ENCODE measurements at regions not wholly inside any gene's neighbourhood (a gene's known extent, or its start where the extent isn't known, plus 50 kb on each side); places are given as distances from the start of the nearest gene placed in this dataset.

DNA sequence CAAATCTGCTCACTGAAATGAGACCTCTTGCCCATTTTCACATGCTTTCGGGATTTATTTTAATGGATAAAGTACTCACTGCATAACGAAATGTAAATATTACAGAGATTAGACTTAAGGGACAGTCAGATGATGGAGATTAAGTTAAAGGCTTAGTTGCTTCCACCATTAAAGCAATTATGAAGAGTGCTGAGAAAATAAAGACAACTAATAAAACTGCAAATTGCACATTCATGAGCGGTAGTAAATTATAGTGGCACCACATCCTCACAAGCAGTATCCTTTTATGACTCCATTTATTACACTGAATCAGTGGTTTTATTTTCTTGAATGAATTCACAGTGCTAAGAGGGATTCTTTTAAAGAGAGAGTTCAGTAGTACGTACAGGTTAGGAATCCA is 76.2 kb upstream of the TMED7 start:
- ChIA-PET CTCF (ENCODE audit: low intra/inter-chr PET ratio) (no interaction called here), POLR2A (no interaction called here)
- intact Hi-C loops (cut with micrococcal nuclease): no loop called here
- H2AFZ ChIP-seq (ENCODE audit: low read depth, low read length): no peak overlapping the region
- H3K36me3 ChIP-seq (ENCODE audit: control insufficient read depth, insufficient read depth, low read length): no peaks in the 10 kb centered on the region
- no peak for DNase-seq (ENCODE audit: extremely low read depth in 1 of 4, low spot score in 3 of 4)
- no peak overlapping the region for H3K4me2 ChIP-seq (ENCODE audit: insufficient read depth, low read length)
- H3K27ac ChIP-seq (ENCODE audit: extremely low read depth, low read depth, low read length): no peak overlapping the region
- no peak for FAIRE-seq
- BruUV-seq (replicated peaks): no TSS peak
- ATAC-seq: no peak
- in situ Hi-C loops (cut with MboI): no loop called here
- H3K79me2 ChIP-seq (ENCODE audit: control insufficient read depth, insufficient read depth, low read length): no peaks in the 10 kb centered on the region
- H3K9ac ChIP-seq (ENCODE audit: insufficient read depth in 1 of 2, low read depth in 2 of 2, low read length in 2 of 2): no peak overlapping the region
- H3K9me3 ChIP-seq (replicated peaks; ENCODE audit: control insufficient read depth, insufficient read depth, low read depth, low read length): no peaks in the 10 kb centered on the region
- no peak overlapping the region for H3K4me3 ChIP-seq
- 11% methylated on average over 4 of the region's 4 CpGs for WGBS (ENCODE audit: insufficient coverage, low coverage, missing lambda C conversion rate)
- TF ChIP-seq FUS (optimal IDR thresholded peaks at IDR 0.05; ENCODE audit: low read depth, low read length): no peak
- TF ChIP-seq PRMT5 (CRISPR knock-in tag; IDR thresholded peaks at IDR 0.05): no peak
- no peak for TF ChIP-seq ZNF583 (CRISPR knock-in tag; IDR thresholded peaks at IDR 0.05)
- TF ChIP-seq, protein P1, sequence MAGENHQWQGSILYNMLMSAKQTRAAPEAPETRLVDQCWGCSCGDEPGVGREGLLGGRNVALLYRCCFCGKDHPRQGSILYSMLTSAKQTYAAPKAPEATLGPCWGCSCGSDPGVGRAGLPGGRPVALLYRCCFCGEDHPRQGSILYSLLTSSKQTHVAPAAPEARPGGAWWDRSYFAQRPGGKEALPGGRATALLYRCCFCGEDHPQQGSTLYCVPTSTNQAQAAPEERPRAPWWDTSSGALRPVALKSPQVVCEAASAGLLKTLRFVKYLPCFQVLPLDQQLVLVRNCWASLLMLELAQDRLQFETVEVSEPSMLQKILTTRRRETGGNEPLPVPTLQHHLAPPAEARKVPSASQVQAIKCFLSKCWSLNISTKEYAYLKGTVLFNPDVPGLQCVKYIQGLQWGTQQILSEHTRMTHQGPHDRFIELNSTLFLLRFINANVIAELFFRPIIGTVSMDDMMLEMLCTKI (IDR thresholded peaks at IDR 0.05; ENCODE audit: partially characterized antibody): no peak
- TF ChIP-seq, protein P2, sequence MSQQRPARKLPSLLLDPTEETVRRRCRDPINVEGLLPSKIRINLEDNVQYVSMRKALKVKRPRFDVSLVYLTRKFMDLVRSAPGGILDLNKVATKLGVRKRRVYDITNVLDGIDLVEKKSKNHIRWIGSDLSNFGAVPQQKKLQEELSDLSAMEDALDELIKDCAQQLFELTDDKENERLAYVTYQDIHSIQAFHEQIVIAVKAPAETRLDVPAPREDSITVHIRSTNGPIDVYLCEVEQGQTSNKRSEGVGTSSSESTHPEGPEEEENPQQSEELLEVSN (IDR thresholded peaks at IDR 0.05; ENCODE audit: borderline replicate concordance in 1 of 2, extremely low read depth in 1 of 2, insufficient read depth in 1 of 2, insufficient read length in 1 of 2, low read depth in 1 of 2, low read length in 1 of 2, poor library complexity in 1 of 2, severe bottlenecking in 1 of 2): no peak
- TF ChIP-seq ZNF512 (tag; IDR thresholded peaks at IDR 0.05): no peak
- TF ChIP-seq TRIM28 (IDR thresholded peaks at IDR 0.05): no peak
- TF ChIP-seq CREB3L1 (IDR thresholded peaks at IDR 0.05; ENCODE audit: borderline replicate concordance, low read depth): no peak
- TF ChIP-seq, protein P3, sequence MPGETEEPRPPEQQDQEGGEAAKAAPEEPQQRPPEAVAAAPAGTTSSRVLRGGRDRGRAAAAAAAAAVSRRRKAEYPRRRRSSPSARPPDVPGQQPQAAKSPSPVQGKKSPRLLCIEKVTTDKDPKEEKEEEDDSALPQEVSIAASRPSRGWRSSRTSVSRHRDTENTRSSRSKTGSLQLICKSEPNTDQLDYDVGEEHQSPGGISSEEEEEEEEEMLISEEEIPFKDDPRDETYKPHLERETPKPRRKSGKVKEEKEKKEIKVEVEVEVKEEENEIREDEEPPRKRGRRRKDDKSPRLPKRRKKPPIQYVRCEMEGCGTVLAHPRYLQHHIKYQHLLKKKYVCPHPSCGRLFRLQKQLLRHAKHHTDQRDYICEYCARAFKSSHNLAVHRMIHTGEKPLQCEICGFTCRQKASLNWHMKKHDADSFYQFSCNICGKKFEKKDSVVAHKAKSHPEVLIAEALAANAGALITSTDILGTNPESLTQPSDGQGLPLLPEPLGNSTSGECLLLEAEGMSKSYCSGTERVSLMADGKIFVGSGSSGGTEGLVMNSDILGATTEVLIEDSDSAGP (CRISPR knock-in tag; IDR thresholded peaks at IDR 0.05): no peak
- TF ChIP-seq STAG1 (CRISPR knock-in tag; IDR thresholded peaks at IDR 0.05; ENCODE audit: borderline replicate concordance): no peak
- TF ChIP-seq, protein P4, sequence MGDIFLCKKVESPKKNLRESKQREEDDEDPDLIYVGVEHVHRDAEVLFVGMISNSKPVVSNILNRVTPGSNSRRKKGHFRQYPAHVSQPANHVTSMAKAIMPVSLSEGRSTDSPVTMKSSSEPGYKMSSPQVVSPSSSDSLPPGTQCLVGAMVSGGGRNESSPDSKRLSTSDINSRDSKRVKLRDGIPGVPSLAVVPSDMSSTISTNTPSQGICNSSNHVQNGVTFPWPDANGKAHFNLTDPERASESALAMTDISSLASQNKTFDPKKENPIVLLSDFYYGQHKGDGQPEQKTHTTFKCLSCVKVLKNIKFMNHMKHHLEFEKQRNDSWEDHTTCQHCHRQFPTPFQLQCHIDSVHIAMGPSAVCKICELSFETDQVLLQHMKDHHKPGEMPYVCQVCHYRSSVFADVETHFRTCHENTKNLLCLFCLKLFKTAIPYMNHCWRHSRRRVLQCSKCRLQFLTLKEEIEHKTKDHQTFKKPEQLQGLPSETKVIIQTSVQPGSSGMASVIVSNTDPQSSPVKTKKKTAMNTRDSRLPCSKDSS (IDR thresholded peaks at IDR 0.05; ENCODE audit: low read depth, partially characterized antibody): no peak
- H3K9me1 ChIP-seq (ENCODE audit: control insufficient read depth, insufficient read depth, low read length): no peaks in the 10 kb centered on the region
- H3K27me3 ChIP-seq (ENCODE audit: control insufficient read depth in 2 of 2, insufficient read depth in 2 of 2, low read length in 2 of 2): no peaks in the 10 kb centered on the region
- H4K20me1 ChIP-seq (replicated peaks; ENCODE audit: control insufficient read depth, insufficient read depth, low read length): no peaks in the 10 kb centered on the region
- H3K4me1 ChIP-seq (replicated peaks in 1 of 2; ENCODE audit: control insufficient read depth in 2 of 2, insufficient read depth in 2 of 2, low read length in 2 of 2): no peaks in the 10 kb centered on the region; a peak in 1 of 5 replicates
